Breast epithelium (tissue), 3 donors: ENCODE measurements at regions not wholly inside any gene's neighbourhood (a gene's known extent, or its start where the extent isn't known, plus 50 kb on each side); places are given as distances from the start of the nearest gene placed in this dataset.

Experiments used
- POLR2A ChIP-seq: fragments of 450-650 bp; IDR thresholded peaks from one replicate; pipeline ENCODE4 v1.6.1; 2016; ENCODE audit warnings: antibody characterized with exemption, mild to moderate bottlenecking, moderate library complexity
- TF ChIP-seq, protein P1 (sequence below), 3 donors: fragments of 450-650 bp; IDR thresholded peaks; one replicate each; pipeline ENCODE4 v1.5.1; 2016 to 2017; ENCODE audit warnings: antibody characterized with exemption in 3 of 3, mild to moderate bottlenecking in 3 of 3, moderate library complexity in 3 of 3

DNA sequence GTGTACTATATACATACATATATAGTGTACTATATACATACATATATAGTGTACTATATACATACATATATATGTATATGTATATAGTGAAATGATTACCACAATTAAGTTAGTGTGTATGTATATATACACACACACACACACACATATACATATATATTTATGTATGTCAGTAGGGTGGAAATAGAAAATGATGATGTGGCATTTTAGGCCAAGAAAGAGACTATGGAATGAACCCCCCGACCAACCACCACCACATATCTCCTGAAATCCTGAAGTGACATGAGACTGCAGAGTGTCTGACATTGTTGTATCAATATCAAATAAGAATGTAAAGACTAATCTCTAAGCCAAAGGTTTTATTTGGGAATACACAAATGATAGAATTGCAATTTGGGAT is 107.6 kb downstream of the RFC3 start:
- TF ChIP-seq, protein P1, sequence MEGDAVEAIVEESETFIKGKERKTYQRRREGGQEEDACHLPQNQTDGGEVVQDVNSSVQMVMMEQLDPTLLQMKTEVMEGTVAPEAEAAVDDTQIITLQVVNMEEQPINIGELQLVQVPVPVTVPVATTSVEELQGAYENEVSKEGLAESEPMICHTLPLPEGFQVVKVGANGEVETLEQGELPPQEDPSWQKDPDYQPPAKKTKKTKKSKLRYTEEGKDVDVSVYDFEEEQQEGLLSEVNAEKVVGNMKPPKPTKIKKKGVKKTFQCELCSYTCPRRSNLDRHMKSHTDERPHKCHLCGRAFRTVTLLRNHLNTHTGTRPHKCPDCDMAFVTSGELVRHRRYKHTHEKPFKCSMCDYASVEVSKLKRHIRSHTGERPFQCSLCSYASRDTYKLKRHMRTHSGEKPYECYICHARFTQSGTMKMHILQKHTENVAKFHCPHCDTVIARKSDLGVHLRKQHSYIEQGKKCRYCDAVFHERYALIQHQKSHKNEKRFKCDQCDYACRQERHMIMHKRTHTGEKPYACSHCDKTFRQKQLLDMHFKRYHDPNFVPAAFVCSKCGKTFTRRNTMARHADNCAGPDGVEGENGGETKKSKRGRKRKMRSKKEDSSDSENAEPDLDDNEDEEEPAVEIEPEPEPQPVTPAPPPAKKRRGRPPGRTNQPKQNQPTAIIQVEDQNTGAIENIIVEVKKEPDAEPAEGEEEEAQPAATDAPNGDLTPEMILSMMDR (IDR thresholded peaks at IDR 0.05) = no peak
- TF ChIP-seq POLR2A = no peak
